ENCODE measurements at regions not wholly inside any gene's neighbourhood (a gene's known extent, or its start where the extent isn't known, plus 50 kb on each side); places are given as distances from the start of the nearest gene placed in this dataset.

DNA sequence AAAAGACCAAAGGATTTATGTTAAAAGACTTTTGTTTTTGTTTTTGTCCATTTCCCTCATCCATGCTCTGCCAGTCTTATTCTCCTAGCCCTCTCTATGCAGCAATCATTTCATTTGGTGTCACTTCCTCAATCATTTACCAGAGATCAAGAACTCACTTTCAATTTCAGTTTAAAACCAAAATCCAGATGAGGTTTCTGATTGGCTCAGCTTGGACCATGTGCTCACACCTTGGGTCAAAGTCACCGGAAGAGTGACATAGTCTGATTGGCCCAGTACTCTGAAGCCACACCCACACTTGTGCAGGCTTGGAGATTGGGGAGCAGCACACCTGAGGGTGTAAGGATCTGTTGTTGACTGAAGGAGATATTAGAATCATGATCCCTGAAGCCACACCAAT is 79.6 kb downstream of the TLR4 start:
- H3K4me3 ChIP-seq, result peak overlapping the region in 1 of 4 donors; percentile 41
- no peak for DNase-seq
- no peaks in the 10 kb centered on the region for H3K27me3 ChIP-seq
- intact Hi-C loops (cut with DNase I), result no loop called here
- TF ChIP-seq EP300 (IDR thresholded peaks at IDR 0.05) (no peak), POLR2AphosphoS5 (IDR thresholded peaks at IDR 0.05) (no peak), CTCF (IDR thresholded peaks at IDR 0.05) (no peak), POLR2A (IDR thresholded peaks at IDR 0.05) (no peak)
- H3K27ac ChIP-seq, result peak overlapping the region in 2 of 4 donors; percentile 22 to 54
- 29 to 46% methylated on average over 1 of the region's 1 CpG for WGBS, 2 donors
- H3K36me3 ChIP-seq, result no peaks in the 10 kb centered on the region
- peaks cover 0 to 11% (median 6%) of the 10 kb centered on the region in 4 donors for H3K4me1 ChIP-seq
- no peaks in the 10 kb centered on the region for H3K9me3 ChIP-seq

DNA sequence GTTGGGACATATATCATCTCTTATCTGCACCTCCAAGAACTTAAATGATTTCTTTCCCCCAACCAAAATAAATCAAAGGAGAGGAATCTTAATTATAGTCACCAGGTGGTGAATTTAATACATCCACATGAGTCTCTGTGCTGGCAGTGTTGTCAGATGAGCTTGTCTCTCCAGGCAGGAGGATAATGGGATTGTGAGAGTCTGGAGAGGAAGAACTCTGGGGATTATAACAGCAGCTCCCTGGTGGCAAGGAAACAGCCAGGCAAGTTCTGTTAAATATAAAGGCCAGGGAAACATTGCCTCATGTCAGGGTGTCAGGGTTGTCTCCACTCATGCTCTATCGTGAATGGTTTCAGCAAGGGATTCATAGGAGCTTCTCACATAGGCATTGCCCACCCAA is 80.8 kb downstream of the TLR4 start:
- 78 to 86% methylated on average over 1 of the region's 1 CpG for WGBS, 2 donors
- Histone ChIP-seq H3K27me3 (no peaks in the 10 kb centered on the region), H3K9me3 (no peaks in the 10 kb centered on the region), H3K4me3 (no peak overlapping the region), H3K4me1 (peaks cover 0 to 11% (median 6%) of the 10 kb centered on the region in 4 donors), H3K27ac (no peak overlapping the region), H3K36me3 (no peaks in the 10 kb centered on the region)
- no peak for DNase-seq
- TF ChIP-seq EP300 (IDR thresholded peaks at IDR 0.05), result no peak
- TF ChIP-seq POLR2A (IDR thresholded peaks at IDR 0.05), result no peak
- TF ChIP-seq CTCF (IDR thresholded peaks at IDR 0.05), result no peak
- TF ChIP-seq POLR2AphosphoS5 (IDR thresholded peaks at IDR 0.05), result no peak
- intact Hi-C loops (cut with DNase I), result no loop called here

- Histone ChIP-seq H3K27ac (no peak overlapping the region), H3K4me3 (no peak overlapping the region), H3K27me3 (no peaks in the 10 kb centered on the region), H3K4me1 (peaks cover 0 to 7% (median 6%) of the 10 kb centered on the region in 4 donors), H3K36me3 (no peaks in the 10 kb centered on the region), H3K9me3 (no peaks in the 10 kb centered on the region)
- DNase-seq, result no peak
- WGBS, 2 donors, result 67 to 91% methylated on average over 3 of the region's 3 CpGs
- intact Hi-C loops (cut with DNase I), result no loop called here
- TF ChIP-seq EP300 (IDR thresholded peaks at IDR 0.05) (no peak), POLR2AphosphoS5 (IDR thresholded peaks at IDR 0.05) (no peak), POLR2A (IDR thresholded peaks at IDR 0.05) (no peak), CTCF (IDR thresholded peaks at IDR 0.05) (no peak)
Observed at GRCh38 chr9:117787746-117788145, 83.5 kb downstream of the TLR4 start.

DNA sequence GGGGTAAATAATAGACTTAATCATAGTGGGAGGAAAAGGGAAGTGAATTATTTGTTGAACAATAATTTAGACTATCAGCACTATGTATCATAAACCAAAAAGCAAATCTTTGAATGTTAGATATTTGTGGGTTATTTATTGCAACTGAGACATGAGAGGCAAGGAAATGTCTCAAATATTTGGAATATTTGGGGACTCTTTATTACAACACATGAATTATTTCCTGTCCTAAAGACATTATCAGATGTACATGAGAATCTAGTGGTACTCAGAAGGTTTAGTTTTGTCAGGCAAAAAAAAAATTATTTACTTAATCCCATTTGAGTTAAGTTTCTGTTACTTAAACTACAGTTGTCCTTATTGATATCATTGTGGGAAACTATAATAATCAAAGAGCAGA is 91.1 kb downstream of the TLR4 start:
- H3K27me3 ChIP-seq, result no peaks in the 10 kb centered on the region
- no peaks in the 10 kb centered on the region for H3K9me3 ChIP-seq
- no peaks in the 10 kb centered on the region for H3K36me3 ChIP-seq
- no peak overlapping the region for H3K27ac ChIP-seq
- no peak for DNase-seq
- H3K4me3 ChIP-seq, result no peak overlapping the region
- TF ChIP-seq POLR2A (IDR thresholded peaks at IDR 0.05) (no peak), CTCF (IDR thresholded peaks at IDR 0.05) (no peak), EP300 (IDR thresholded peaks at IDR 0.05) (no peak), POLR2AphosphoS5 (IDR thresholded peaks at IDR 0.05) (no peak)
- intact Hi-C loops (cut with DNase I), result no loop called here
- no peaks in the 10 kb centered on the region for H3K4me1 ChIP-seq

DNA sequence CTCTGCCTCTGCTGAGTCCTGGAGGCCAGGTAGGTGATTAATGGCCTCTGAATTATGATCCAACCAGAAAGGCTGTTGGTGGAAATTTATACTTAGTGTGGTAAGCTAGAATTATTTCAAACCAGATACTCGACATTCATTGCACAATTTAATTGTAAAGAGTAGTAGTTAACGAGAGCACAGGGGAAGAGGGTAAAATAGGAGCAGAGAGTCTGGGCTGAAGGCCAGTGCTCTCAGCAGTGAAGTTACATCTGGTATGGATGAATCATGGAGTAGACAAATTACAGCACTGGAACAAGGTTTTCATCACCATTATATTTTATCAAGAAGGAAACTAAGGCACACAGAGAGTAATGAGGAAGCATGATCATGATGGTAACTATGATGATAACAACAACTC is 92.5 kb downstream of the TLR4 start:
- intact Hi-C loops (cut with DNase I), result no loop called here
- no peaks in the 10 kb centered on the region for H3K36me3 ChIP-seq
- no peak for DNase-seq
- H3K9me3 ChIP-seq, result no peaks in the 10 kb centered on the region
- no peak overlapping the region for H3K27ac ChIP-seq
- TF ChIP-seq POLR2AphosphoS5 (IDR thresholded peaks at IDR 0.05) (no peak), EP300 (IDR thresholded peaks at IDR 0.05) (no peak), CTCF (IDR thresholded peaks at IDR 0.05) (no peak)
- no peaks in the 10 kb centered on the region for H3K4me1 ChIP-seq
- 81 to 87% methylated on average over 2 of the region's 2 CpGs for WGBS, 2 donors
- H3K4me3 ChIP-seq, result no peak overlapping the region
- no peaks in the 10 kb centered on the region for H3K27me3 ChIP-seq
